Calu3 (cell line): ENCODE measurements at regions not wholly inside any gene's neighbourhood (a gene's known extent, or its start where the extent isn't known, plus 50 kb on each side); places are given as distances from the start of the nearest gene placed in this dataset.

Experiments used
- BruUV-seq: library from RNA; stranded (reverse); fragments of 400-500 nt; replicated peaks from 2 replicates; lab custom pipeline; 2021; lab: Mats Ljungman, UMichigan
- CTCF ChIA-PET: fragments of 300-600 bp; sonication (Branson Sonifier 250); formaldehyde crosslinking; loops from one replicate; lab custom pipeline; 2022; ENCODE audit warnings: antibody characterized with exemption; lab: Charles Lee
- DNase-seq: peaks from one replicate; pipeline ENCODE4 v3.0.0; 2022
- H3K27ac Mint-ChIP-seq: one replicate; pipeline ENCODE4 v1.8.0; 2022; ENCODE audit warnings: mixed read lengths; ENCODE audit not compliant: unreplicated experiment
- H3K27me3 Mint-ChIP-seq: one replicate; pipeline ENCODE4 v1.8.0; 2022; ENCODE audit warnings: mixed read lengths; ENCODE audit not compliant: unreplicated experiment
- H3K36me3 Mint-ChIP-seq: one replicate; pipeline ENCODE4 v1.8.0; 2022; ENCODE audit warnings: mild to moderate bottlenecking, moderate library complexity, mixed read lengths; ENCODE audit not compliant: insufficient read depth, unreplicated experiment
- H3K4me1 Mint-ChIP-seq: one replicate; pipeline ENCODE4 v1.8.0; 2022; ENCODE audit warnings: mild to moderate bottlenecking, low read depth, mixed read lengths; ENCODE audit not compliant: unreplicated experiment
- H3K4me3 Mint-ChIP-seq: one replicate; pipeline ENCODE4 v1.8.0; 2022; ENCODE audit warnings: mild to moderate bottlenecking, low read depth, moderate library complexity, mixed read lengths; ENCODE audit not compliant: unreplicated experiment
- H3K9me3 Mint-ChIP-seq: one replicate; pipeline ENCODE4 v1.8.0; 2022; ENCODE audit warnings: low read depth, mixed read lengths; ENCODE audit not compliant: unreplicated experiment
- intact Hi-C: fragments of 100-400 bp; cut with micrococcal nuclease; formaldehyde crosslinking; loops from one replicate; pipeline ENCODE4 v1.10.0; 2022; ENCODE audit not compliant: unreplicated experiment
- TF ChIP-seq, protein P1 (sequence below): fragments of 200-600 bp; IDR thresholded peaks from one replicate; pipeline ENCODE4 v1.8.0; 2022; ENCODE audit warnings: antibody characterized with exemption; ENCODE audit not compliant: unreplicated experiment

DNA sequence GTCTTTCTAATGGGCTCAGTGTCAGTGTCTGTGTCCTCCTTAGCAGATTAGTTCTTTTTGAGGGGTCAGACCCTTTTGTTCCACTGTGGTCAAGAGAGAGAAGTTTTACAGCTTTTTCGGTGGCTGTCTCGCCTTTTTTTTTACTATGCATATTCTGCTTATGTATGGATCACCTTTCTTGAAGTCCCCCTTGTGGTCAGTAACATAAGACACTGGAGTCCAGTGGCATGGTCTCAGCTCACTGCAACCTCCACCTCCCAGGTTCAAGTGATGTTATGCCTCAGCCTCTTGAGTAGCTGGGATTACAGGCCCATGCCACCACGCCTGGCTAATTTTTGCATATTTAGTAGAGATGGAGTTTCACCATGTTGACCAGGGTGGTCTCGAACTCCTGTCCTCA is 54.0 kb upstream of the PGRMC2 start:
- no TSS peak for BruUV-seq
- Mint-ChIP-seq H3K9me3 (no peaks in the 10 kb centered on the region), H3K4me1 (peaks cover 17% of the 10 kb centered on the region), H3K36me3 (no peaks in the 10 kb centered on the region), H3K27ac (no peak overlapping the region), H3K4me3 (no peak overlapping the region), H3K27me3 (no peaks in the 10 kb centered on the region)
- CTCF ChIA-PET = interaction anchor here (0.9 kb wide), 1 partner anchor 150 kb away, joined by 3 read pairs; no protein-coding TSS in a partner anchor
- intact Hi-C loops = no loop called here
- TF ChIP-seq, protein P1, sequence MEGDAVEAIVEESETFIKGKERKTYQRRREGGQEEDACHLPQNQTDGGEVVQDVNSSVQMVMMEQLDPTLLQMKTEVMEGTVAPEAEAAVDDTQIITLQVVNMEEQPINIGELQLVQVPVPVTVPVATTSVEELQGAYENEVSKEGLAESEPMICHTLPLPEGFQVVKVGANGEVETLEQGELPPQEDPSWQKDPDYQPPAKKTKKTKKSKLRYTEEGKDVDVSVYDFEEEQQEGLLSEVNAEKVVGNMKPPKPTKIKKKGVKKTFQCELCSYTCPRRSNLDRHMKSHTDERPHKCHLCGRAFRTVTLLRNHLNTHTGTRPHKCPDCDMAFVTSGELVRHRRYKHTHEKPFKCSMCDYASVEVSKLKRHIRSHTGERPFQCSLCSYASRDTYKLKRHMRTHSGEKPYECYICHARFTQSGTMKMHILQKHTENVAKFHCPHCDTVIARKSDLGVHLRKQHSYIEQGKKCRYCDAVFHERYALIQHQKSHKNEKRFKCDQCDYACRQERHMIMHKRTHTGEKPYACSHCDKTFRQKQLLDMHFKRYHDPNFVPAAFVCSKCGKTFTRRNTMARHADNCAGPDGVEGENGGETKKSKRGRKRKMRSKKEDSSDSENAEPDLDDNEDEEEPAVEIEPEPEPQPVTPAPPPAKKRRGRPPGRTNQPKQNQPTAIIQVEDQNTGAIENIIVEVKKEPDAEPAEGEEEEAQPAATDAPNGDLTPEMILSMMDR = peak; percentile 22
- DNase-seq = no peak

DNA sequence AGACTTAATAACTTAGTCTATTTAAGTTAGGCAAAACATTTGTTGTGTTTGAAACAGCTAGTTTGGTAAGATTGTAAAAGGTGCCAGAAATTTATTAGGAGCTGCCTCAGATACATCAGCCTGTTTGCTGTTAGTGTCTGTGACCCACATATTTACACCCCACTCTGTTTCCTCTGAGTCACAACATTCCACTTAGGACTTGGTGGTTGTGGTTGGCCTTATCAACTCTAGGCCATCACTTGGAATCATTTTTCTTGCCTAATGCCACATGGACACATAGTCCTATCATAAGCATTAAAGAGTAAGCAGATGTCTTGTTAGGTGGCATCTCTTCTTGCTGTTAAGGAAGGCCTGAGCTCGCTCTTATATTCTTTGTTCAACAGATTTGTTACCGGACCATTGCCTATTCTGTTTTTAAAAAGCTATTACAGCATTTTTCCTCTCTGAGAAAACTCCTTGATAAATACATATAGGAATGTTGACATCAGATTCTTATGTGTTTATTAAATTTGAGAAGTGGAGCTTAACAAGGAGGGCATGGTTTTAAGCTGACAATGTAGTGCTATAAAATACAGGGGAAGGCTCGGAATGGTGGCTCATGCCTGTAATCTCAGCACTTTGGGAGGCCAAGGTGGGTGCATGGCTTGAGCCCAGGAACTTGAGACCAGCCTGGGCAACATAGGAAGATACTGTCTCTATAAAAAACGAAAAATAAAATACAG is 51.2 kb upstream of the PGRMC2 start:
- TF ChIP-seq, protein P1 = no peak
- Mint-ChIP-seq H3K4me1 (peaks cover 17% of the 10 kb centered on the region), H3K9me3 (no peaks in the 10 kb centered on the region), H3K36me3 (no peaks in the 10 kb centered on the region), H3K4me3 (no peak overlapping the region), H3K27me3 (no peaks in the 10 kb centered on the region), H3K27ac (no peak overlapping the region)
- peak; percentile 2 for DNase-seq
- CTCF ChIA-PET = interaction anchor here (0.6 kb wide), 1 partner anchor 24 kb away, joined by 7 read pairs; no protein-coding TSS in a partner anchor
- intact Hi-C loops = no loop called here
- no TSS peak for BruUV-seq

DNA sequence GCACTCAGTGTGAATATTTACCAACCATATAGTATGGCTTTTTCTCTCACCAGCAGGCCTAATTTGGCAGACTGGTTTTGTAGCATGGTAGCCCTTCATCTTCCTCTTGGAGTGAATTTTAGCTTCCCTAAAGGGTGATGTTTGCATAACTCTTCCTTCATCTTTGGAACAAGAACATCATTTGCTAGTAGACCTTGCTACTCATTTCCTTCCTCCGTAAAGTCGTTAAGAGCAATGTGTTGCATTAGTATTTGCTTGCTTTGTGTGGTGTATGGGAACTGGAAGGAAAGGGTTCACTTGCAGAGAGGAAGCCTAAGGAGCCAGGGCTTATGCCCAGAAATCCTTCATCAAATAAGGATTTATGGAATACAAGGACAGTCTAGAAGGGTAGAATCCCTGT is 50.2 kb upstream of the PGRMC2 start:
- no peak for DNase-seq
- H3K9me3 Mint-ChIP-seq = no peaks in the 10 kb centered on the region
- intact Hi-C loops = no loop called here
- H3K27me3 Mint-ChIP-seq = no peaks in the 10 kb centered on the region
- peaks cover 17% of the 10 kb centered on the region for H3K4me1 Mint-ChIP-seq
- no TSS peak for BruUV-seq
- TF ChIP-seq, protein P1 = no peak
- no peak overlapping the region for H3K27ac Mint-ChIP-seq
- CTCF ChIA-PET = no interaction called here
- H3K4me3 Mint-ChIP-seq = no peak overlapping the region
- no peaks in the 10 kb centered on the region for H3K36me3 Mint-ChIP-seq
